ENCODE measurements at regions not wholly inside any gene's neighbourhood (a gene's known extent, or its start where the extent isn't known, plus 50 kb on each side); places are given as distances from the start of the nearest gene placed in this dataset.

- no peaks in the 10 kb centered on the region for H3K9me3 ChIP-seq (ENCODE audit: control insufficient read depth, low read depth, low read length)
- no peaks in the 10 kb centered on the region for H3K36me3 ChIP-seq (ENCODE audit: control insufficient read depth in 2 of 2, extremely low read depth in 1 of 2, insufficient read depth in 2 of 2, low read length in 2 of 2)
- no peak overlapping the region for H3K4me3 ChIP-seq (ENCODE audit: control insufficient read depth in 2 of 3, extremely low read depth in 1 of 3, insufficient read depth in 2 of 3, low read depth in 1 of 3, low read length in 3 of 3)
- TF ChIP-seq EZH2 (IDR thresholded peaks at IDR 0.05; ENCODE audit: low read length), result no peak
- TF ChIP-seq, protein P1, sequence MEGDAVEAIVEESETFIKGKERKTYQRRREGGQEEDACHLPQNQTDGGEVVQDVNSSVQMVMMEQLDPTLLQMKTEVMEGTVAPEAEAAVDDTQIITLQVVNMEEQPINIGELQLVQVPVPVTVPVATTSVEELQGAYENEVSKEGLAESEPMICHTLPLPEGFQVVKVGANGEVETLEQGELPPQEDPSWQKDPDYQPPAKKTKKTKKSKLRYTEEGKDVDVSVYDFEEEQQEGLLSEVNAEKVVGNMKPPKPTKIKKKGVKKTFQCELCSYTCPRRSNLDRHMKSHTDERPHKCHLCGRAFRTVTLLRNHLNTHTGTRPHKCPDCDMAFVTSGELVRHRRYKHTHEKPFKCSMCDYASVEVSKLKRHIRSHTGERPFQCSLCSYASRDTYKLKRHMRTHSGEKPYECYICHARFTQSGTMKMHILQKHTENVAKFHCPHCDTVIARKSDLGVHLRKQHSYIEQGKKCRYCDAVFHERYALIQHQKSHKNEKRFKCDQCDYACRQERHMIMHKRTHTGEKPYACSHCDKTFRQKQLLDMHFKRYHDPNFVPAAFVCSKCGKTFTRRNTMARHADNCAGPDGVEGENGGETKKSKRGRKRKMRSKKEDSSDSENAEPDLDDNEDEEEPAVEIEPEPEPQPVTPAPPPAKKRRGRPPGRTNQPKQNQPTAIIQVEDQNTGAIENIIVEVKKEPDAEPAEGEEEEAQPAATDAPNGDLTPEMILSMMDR (optimal IDR thresholded peaks at IDR 0.05 in 1 of 3, IDR thresholded peaks at IDR 0.05 in 1 of 3, conservative IDR thresholded peaks at IDR 0.05 in 1 of 3; ENCODE audit: extremely low read depth in 1 of 3, insufficient read depth in 2 of 3, low read length in 3 of 3), result no peak
- no peaks in the 10 kb centered on the region for H3K79me2 ChIP-seq (ENCODE audit: control insufficient read depth, insufficient read depth, low read length)
- no peak overlapping the region for H3K4me2 ChIP-seq (ENCODE audit: control insufficient read depth, extremely low read depth, insufficient read depth, low read depth, low read length)
- DNase-seq (ENCODE audit: low read depth, low spot score) (no peak), FAIRE-seq (no peak)
- no peaks in the 10 kb centered on the region for H3K9me1 ChIP-seq (ENCODE audit: control insufficient read depth, extremely low read depth, insufficient read depth, low read length)
- dilution Hi-C loops (cut with MboI; ENCODE audit: extremely low pct_ligation_motif_present, low sequenced_read_pairs), result no loop called here
- no peaks in the 10 kb centered on the region for H4K20me1 ChIP-seq (ENCODE audit: control insufficient read depth, extremely low read depth, insufficient read depth, low read length)
- no peaks in the 10 kb centered on the region for H3K27me3 ChIP-seq (ENCODE audit: control insufficient read depth, extremely low read depth, insufficient read depth, low read length)
- H3K9ac ChIP-seq (ENCODE audit: control insufficient read depth, extremely low read depth, insufficient read depth, low read length), result no peak overlapping the region
- no peaks in the 10 kb centered on the region for H3K4me1 ChIP-seq (ENCODE audit: control insufficient read depth, extremely low read depth, insufficient read depth, low read length)
- no peak overlapping the region for H3K27ac ChIP-seq (ENCODE audit: control insufficient read depth, insufficient read depth, low read length)
- H2AFZ ChIP-seq (ENCODE audit: control insufficient read depth, low read length), result no peak overlapping the region
These were observed 720.5 kb downstream of the TLE4 start for GRCh38 chr9:80292231-80292630.

GRCh38 chr9:80285326-80285725 is 713.6 kb downstream of the TLE4 start:
- no peaks in the 10 kb centered on the region for H3K4me1 ChIP-seq (ENCODE audit: control insufficient read depth, extremely low read depth, insufficient read depth, low read length)
- dilution Hi-C loops (cut with MboI; ENCODE audit: extremely low pct_ligation_motif_present, low sequenced_read_pairs), result no loop called here
- no peak overlapping the region for H3K9ac ChIP-seq (ENCODE audit: control insufficient read depth, extremely low read depth, insufficient read depth, low read length)
- no peak overlapping the region for H2AFZ ChIP-seq (ENCODE audit: control insufficient read depth, low read length)
- no peak overlapping the region for H3K27ac ChIP-seq (ENCODE audit: control insufficient read depth, insufficient read depth, low read length)
- H3K79me2 ChIP-seq (ENCODE audit: control insufficient read depth, insufficient read depth, low read length), result no peaks in the 10 kb centered on the region
- H3K36me3 ChIP-seq (ENCODE audit: control insufficient read depth in 2 of 2, extremely low read depth in 1 of 2, insufficient read depth in 2 of 2, low read length in 2 of 2), result no peaks in the 10 kb centered on the region
- H4K20me1 ChIP-seq (ENCODE audit: control insufficient read depth, extremely low read depth, insufficient read depth, low read length), result no peaks in the 10 kb centered on the region
- no peaks in the 10 kb centered on the region for H3K27me3 ChIP-seq (ENCODE audit: control insufficient read depth, extremely low read depth, insufficient read depth, low read length)
- no peaks in the 10 kb centered on the region for H3K9me3 ChIP-seq (ENCODE audit: control insufficient read depth, low read depth, low read length)
- FAIRE-seq, result no peak
- DNase-seq (ENCODE audit: low read depth, low spot score), result no peak
- H3K4me3 ChIP-seq (ENCODE audit: control insufficient read depth in 2 of 3, extremely low read depth in 1 of 3, insufficient read depth in 2 of 3, low read depth in 1 of 3, low read length in 3 of 3), result no peak overlapping the region
- no peaks in the 10 kb centered on the region for H3K9me1 ChIP-seq (ENCODE audit: control insufficient read depth, extremely low read depth, insufficient read depth, low read length)
- H3K4me2 ChIP-seq (ENCODE audit: control insufficient read depth, extremely low read depth, insufficient read depth, low read depth, low read length), result no peak overlapping the region
- TF ChIP-seq, protein P1 (optimal IDR thresholded peaks at IDR 0.05 in 1 of 3, IDR thresholded peaks at IDR 0.05 in 1 of 3, conservative IDR thresholded peaks at IDR 0.05 in 1 of 3; ENCODE audit: extremely low read depth in 1 of 3, insufficient read depth in 2 of 3, low read length in 3 of 3), result peak in 1 of 3 experiments; percentile 12
- TF ChIP-seq EZH2 (IDR thresholded peaks at IDR 0.05; ENCODE audit: low read length), result no peak
